GM21717 (cell line): ENCODE measurements at regions not wholly inside any gene's neighbourhood (a gene's known extent, or its start where the extent isn't known, plus 50 kb on each side); places are given as distances from the start of the nearest gene placed in this dataset.

Experiments used
- ATAC-seq: cut with Tn5 transposase; IDR thresholded peaks from one replicate; pipeline ENCODE4 v1.9.1; 2021; ENCODE audit warnings: mild to moderate bottlenecking, moderate library complexity; ENCODE audit not compliant: unreplicated experiment

DNA sequence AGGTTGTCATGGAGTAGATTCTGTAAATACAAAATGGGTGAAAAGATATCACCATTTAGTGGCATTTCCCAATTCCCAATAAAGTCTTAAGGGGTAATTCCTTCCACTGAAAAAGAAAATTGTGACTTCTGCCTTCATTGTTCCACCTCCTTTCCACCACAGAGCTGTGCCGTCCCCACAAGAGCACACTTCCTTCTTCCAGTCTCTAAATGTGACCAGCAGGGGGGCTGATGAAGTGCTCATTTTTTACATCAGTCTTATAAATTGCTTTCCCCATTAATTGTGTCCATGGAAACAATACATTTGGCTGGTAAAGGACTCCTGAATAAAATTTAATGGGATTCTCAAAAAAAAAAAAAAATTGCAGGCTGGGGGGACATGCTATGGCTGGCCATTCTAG lies 260.8 kb upstream of the PSMD7 start:
- no peak for ATAC-seq

DNA sequence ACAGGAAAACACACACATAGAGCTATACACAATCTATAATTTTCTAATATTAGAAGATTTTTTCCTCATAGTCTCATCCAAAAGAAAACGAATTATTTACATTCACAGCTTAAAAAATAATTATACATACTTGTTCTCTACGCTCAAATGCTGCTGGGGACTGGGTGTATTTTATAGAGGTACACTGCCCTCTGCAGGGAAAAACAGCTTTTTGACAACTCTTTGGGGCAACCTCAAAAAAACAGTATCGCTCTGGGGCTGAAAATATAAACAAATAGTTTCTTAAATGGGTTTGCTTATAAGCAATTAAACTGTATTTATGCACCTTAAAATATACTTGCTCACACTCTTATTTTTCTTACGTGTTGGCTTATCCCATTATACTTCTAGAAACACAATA lies 261.8 kb upstream of the PSMD7 start:
- no peak for ATAC-seq

DNA sequence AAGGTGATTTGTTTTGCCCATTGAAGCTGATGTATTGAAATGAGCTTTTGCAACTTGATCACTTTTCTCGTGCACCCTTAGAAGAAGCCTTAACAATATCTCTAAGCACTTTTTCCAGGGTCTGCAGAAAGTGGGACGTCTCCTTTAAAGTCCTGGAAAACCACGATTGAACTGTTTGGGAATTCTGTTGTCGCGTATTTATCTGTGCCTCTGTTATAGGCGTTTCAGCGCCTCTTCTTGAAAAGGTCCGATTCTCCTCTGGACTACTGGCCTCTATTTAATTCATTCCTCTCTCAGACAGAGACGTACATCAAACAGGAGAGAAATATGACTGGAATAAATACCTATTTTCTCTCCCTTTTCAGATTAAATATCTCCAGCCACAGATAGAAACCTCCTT lies 262.4 kb upstream of the PSMD7 start:
- no peak for ATAC-seq

DNA sequence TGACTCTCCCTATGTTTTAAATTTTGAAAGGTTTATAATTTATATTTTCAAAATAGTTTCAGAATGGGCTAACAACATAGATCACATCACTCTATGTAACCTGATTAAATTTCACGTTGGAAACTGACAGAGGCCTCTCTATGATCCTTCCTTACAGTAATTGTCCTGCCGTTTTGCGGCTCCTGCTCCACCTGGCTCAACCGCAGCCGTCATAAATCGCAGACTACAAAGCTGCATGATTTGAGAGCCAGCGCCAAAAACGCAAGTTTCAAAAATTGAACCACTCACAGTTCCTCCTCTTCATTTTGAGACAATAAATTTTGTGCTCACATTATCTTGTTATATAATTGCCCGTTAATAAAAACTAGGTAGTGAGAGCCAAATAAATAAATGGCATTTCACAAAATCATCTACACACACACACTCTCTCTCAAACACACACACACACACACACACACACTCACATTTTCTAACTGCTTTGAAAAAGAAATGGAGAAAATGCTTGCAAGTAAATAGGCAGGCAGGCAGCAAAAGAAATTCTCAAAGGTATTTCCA lies 263.1 kb upstream of the PSMD7 start:
- ATAC-seq = no peak

DNA sequence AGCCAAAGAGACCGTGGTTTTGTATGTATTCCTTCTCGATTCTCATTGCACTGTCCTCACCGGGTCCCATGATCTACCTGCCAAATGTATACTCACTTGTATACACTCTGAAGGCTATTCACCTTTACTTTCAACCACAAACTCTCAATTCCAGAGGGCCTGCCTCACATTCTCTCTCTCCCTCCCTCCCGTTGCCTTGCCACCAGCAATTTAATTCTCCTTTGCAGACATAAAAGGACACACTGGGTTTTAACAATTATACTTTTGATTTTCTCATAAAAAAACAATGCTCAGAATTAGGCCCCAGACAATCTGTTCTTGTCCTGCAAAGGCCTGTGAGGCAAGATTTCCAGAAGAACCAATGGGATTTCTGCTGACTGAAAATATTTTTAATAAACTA lies 265.1 kb upstream of the PSMD7 start:
- ATAC-seq = no peak

DNA sequence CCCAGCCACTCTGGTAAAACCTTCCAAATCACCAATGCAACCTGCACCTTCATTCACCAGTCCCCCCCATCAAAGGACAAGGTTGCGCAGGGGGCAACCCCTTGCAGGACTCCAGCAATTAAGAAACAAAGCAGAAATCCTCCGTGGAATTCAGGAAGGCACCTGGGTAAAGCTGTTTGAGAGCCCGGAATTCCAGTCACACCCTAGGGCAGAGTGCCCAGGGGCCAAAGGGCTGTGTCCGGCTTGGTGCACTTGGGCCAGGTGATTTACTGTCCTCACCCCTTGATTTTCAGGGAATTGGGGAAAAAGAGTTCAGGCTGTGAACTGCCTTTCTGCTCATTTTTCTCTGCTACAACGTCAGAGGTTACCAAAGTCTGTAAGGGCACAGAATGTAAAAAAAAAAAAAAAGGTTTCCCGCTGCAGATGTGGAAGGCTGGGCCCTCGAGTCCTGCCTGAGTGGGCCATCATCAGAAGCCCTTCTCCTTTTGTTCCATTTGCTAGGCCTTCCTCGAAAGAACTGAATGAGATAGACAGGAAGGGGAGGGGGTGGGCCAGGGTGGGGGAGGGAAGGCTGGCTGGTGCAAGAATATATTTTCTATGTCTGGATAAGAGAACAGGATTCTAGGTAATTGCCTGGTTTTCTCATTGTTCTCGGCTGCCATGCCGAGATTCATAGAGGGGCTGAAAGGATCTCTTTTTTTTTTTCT lies 266.5 kb upstream of the PSMD7 start:
- ATAC-seq = no peak

DNA sequence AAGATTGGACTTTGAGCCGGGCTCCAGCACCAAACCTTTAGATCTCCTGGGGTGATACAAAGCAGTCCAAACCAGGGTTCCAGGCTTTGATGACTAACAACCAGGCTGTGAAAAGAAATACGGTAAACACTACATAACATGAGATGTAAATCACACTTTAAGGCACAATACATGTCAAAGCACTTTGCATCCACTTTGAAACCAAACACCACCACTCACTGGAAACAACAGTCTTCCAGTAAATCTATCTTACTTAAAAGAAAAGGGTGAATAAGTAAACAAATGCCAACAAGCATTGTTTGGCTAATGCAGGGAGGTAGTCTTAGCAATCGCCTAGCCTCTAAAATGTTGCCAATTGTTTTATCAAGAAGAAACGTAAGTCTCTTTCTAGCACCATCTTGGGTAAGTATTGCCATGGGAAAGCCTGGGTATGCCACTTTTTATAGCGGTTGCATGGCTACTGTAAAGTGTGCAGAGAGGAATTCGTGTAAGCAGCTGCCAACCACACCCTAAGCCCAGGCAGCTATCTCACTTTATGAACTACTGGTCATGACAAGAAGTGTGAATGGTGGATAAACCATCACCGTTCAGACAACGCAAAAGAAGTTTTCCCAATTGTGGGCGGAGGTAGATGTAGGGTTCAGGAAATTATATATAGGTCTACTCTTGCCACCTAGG lies 267.4 kb upstream of the PSMD7 start:
- ATAC-seq = no peak

DNA sequence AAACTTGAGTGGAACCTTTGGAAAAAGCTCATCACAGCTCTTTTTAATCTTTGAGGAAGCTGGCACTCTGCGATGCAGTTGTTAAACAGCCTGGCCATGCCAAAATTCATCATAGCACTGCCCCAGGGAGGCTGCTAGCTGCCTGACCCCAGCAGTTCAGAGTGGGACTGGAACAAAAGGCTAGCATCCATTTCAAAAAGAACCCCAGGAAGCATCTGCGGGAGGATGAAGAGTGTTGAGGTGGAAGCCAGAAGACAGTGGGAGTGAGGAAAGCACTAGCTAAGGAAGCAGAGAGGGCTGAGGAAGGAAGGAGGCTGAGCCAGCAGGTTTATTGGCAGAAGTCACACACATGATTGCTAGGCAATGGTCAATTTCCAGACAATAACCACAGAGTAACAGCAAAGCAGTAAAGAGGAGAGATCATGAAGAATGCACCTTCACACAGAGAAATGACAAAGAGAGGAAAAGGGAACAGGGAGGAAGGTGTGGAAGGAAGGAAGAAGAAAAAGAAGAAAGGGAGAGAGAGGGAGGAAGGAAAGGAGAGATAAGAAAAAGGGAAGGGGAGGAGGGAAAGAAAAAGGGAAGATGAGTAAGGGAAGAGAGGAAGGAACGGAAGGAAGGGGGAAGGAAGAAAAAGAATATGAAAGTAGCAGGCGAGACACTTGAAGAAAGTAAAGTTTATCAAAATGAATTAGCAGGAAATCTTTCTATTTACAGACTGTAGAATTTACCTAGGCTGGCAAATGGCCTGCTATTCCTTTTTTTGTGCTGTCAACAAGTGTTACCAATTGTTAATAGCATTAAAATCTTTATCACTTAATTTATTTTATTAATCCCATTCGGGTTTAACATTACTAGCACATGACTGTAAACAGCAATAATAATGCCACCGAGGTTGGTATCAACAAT lies 270.0 kb upstream of the PSMD7 start:
- no peak for ATAC-seq

DNA sequence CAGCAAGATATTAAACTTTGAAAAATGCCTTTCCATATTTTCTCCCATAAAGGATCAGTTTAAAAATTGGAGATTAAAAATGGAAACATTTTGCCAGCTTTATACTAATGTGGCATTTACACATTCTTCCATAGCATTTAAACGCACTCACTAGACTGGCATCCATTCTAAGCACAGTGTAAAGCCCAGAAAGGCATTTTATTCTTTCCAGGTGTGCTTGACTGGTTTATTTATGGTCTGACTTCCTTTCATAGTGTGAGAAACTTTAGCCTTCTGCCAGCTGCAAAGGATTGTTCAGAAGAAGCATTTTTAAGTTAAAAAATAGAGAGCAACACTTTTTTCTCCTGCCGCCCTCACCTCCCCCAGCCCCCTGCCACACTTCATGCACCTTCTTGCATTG lies 271.7 kb upstream of the PSMD7 start:
- ATAC-seq = no peak

DNA sequence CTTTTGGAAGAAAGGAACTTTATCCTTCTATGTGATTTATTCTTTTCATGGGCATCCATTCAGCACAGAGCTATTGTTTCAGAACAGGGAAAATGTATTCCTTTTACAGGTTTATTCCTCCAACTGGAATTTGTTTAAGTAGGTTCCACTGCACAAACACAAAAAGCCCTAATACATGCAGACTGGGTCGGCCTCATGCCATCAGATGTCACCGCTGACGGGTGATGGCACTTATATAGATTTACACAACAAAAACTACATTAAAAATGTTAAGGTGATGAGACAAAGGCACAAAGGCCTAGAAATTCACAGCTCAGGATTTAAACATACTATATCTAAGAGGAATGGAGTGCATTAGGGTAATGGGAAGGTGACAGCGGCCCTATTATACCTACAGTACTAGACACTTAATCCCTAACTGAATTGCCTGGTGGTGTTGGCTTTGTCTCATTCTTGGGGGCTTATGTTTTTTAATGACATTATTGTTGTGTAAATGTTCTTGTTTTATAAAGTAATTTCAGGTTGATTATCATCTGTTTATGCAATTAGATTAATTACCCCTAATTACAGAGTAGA lies 276.4 kb upstream of the PSMD7 start:
- ATAC-seq = no peak

DNA sequence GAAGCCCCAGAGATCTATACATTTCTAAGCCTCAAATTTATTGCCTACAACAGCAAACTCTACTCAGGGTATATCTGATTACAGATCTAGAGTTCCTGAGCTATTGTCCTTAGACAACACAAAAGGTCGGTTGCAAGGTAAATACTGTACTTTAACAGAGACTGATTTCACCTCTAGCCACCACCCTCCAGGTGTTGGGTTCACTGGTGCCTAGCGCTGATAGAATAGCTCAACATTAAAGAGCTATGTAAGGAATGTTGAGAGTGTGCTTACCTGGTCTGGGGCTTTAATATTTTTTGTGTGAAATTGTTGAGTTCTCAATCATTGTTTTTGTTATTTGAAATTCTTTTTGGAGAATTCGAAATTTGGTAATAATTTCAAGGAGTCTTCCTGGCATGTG lies 277.0 kb upstream of the PSMD7 start:
- no peak for ATAC-seq

DNA sequence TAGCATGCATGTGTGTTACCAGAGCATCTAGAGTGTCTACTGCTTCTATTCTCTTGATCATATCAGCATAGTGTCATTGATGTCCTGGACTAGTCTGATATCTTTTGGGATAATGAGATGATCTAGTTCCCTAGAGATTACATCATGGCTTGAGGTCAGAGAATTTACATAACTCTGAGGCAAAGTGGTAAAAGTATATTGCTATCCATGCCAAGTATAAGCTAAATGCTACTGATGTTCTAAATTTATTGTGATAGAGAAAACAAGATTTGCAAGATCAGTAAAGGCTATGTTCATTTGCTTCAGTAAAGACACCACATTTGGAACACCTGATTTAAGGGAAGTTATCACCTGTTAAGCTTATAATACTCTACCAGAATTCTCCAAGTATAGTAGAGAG lies 280.7 kb upstream of the PSMD7 start:
- no peak for ATAC-seq

DNA sequence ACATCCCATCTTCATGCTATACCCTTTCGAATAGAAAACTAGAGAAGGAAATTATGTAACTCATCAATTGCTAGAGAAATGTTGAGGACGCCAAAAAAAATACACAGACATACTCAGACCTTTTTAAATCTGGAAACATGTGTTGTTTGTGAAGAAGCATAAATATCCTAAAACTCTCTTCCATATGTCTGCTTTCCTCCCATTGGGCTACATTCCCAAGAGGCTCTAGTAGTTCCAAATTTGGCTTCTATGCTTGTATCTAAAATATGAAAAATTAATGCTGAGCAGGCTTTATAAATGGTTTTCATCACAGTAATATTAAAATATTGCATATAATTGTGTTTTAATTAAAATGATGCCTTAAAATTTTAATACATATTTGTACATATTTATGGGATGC lies 297.9 kb upstream of the PSMD7 start:
- ATAC-seq = no peak

DNA sequence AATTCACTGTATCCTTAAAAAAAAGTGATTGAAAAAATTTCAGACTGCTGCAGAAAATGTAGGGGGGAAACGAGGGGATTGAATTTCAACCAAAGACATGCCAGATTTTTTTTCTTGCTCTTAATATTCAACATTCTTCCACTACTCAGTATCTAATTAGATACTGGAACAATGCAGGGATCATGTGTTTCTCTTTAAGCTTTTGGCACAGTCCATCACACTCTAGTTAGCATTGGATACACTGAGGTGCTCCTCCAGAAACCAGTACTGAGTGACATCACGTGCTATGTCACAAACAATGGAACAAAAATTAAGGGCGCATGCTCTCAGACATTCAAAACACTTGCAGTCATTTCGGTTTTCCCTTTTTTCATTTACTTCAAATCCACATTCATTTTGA lies 298.6 kb upstream of the PSMD7 start:
- ATAC-seq = no peak

DNA sequence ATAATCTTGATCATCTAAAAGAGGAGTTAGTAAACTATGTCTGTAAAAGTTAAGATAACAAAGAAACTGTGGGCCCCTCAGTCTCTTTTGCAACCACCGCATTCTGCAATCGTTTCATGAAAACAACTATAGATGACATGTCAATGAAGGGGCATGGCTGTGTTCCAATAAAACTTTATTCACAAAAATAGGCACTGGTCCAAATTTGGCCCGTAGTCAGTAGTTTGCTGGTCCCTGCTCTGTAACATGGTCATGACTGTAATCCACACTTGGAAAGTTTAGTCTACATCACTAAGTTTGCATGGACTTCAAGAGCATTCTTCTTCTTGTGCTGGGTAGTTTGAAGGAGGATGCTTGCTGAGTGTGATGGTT lies 299.3 kb upstream of the PSMD7 start:
- ATAC-seq = no peak

DNA sequence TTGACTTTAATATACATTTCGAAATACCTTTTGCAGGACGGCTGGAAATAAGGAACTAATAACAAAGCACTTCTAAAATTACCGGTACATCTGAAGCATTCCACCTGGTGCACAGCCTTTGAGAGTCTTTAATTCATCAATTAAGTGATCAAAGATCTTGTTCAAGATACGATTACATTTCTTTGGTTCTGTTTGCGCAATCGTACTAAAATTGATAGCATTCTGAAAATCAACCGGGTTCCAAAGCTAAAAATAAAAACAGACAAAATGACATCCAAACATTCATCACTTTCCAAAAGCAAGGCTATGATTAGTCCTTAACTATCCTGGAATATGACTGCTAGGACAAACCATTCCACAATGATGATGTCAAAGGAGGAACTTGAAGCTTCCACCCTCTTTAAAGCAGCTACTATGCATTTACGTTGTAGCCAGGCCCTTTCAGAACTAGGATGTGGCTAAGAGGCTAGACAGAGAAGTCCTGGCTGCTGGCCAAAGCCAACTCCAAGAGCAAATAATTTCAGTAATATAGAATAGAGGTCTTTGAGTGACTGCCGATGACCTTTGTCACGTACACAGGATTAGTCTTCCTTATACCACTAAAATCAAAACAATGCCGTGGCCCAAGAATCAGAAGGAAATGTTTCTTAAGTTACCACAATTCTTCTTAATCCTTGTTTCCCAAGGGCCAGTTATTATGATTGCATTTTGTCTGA lies 299.8 kb upstream of the PSMD7 start:
- ATAC-seq = no peak

DNA sequence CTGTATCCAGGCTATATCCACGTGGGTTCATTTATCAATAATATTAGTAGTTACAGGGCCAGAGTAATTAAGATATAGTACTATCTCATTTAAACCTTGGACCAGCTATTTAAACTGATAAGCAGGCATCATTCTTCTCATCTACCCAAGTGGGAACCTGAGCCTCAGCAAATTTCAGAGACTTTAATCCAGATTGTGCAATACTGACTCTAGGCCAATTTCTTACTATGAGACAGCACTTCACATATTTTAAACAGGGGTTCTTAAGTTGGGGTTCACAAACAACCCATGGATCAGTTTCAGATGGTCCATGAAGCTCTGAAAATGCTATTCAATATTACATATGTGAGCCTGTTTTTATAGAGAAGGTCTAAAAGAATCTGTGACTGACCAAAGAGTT lies 302.7 kb upstream of the PSMD7 start:
- no peak for ATAC-seq

DNA sequence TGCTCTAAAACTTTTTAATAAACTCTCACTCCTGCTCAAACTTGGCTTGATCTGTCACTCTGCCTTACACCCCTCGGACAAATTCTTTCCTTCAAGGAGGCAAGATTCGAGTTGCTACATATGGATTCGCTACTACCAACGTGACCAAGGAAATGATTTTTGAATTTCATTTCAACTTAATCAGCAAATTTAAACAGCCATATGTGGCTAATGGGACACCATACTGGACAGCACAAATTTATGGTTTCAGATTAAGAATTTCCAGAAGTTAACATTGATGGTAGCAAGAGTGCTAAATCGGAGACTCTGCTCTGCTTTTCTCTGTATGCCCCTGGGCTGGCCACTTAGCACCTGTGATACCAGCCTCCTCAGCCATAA lies 318.2 kb upstream of the PSMD7 start:
- no peak for ATAC-seq

DNA sequence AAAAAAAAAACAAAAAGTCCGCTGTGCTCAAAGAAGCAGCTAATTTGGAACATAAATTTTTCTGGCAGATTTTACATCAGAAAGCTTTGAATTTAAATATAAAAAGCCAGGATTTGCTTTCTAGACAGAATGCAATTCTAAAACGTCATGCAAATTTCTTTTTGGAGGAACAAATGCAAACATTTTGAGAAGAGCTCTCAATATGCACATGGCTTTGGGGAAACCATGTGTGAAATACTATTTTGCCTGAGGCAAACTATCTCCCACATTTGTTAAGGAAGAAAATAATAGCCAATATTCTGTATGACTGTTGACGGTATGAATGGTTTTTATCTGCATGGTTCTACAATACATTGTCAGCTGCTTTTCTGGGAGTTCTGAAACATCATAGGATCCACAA lies 320.0 kb upstream of the PSMD7 start:
- no peak for ATAC-seq

DNA sequence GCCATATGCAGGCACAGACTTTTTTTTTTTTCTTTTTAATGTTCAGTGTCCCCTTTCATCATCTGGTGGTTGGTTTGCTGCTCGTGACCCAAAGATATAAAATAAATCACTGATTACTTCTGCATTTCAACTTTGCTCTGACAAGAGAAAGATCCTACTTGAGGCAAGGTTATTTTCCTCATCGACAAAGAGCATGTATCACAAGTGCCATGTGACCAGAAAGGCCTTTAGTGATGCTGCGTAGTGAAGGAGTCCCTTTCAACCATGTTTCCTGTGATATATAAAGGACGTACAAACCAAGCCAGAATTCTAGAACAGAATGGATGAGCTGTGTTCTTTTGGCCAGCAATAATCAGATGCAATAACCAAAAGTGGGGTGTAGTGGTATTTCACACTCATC lies 323.4 kb upstream of the PSMD7 start:
- no peak for ATAC-seq

DNA sequence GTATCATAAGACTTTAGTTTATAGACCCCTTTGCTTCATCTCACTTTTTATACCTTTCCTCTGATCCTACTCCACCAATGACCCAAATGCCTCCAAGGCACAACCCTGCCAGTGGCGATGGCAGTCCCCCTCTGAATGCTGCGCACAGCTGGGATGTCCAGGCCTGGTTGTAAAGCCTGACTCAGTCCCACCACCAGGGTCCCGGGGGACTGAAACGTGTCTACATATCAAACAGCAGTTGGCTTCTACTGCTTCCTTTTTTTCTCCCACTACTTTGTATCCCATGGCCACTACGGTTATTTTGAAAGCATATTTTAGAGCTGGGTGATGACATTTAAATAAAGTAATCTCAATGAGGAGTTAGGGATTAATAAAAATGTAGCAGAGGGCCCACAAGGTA lies 329.8 kb upstream of the PSMD7 start:
- ATAC-seq = no peak
